SKM-1 (cell line): ENCODE measurements at regions not wholly inside any gene's neighbourhood (a gene's known extent, or its start where the extent isn't known, plus 50 kb on each side); places are given as distances from the start of the nearest gene placed in this dataset.

Experiments
- DNase-seq: peaks from one replicate; lab custom pipeline; 2025; ENCODE audit not compliant: unreplicated experiment; lab: John Stamatoyannopoulos, UW

DNA sequence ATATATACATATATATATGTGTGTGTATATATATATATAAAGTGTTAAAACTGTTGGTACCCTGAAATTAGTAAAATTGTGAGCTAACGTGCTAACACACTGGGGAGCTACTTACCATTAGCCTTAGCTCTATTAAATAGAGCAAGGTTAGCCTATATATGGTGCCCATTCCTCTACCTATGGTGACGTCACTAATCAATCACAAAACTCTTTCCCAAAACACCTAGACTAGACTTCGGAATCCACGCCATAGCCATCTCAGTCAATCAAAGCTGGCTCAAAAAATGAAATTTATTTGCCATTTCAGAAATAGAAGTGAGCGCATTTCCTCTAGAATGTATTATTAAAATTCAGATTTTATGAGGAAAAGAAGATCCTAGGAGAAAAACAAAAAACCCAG is 229.0 kb upstream of the TENM3 start:
- DNase-seq: no peak

DNA sequence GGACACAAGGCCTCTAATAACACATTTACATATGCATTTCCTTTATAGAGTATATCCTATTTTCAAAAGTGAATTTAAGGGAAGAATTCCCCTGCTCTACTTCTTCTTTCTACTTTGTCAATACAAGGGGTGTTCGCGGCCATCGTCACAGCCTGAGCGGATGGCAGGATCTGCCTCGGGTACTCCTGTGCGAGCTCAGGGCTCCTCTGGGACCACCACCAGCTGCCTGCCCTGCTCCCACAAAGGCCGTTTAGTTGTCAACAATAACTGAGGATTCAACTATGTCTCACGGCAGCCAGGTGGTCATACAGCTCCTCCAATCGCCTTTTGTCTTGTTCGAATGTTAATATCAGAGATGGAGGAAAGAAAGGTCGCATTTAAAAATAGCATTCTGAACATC is 228.2 kb upstream of the TENM3 start:
- no peak for DNase-seq

DNA sequence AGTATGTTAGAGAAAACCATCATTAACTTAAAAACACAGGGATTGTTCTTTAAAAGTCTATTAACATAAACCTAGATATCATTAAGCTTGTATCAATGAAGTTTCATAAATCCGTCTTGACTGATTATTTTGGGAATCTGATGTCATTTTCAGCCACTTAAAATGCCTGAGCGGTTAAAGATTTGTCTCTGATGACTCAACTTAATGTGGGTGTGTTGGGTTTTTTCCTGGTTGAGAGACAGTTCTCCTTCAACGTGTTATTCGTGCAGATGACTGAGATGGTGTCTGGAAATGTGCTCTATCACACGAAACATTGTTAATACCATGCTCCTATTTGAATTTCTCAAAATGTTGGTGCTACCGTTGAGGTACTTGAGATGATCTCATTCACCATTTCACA is 227.3 kb upstream of the TENM3 start:
- DNase-seq: no peak

DNA sequence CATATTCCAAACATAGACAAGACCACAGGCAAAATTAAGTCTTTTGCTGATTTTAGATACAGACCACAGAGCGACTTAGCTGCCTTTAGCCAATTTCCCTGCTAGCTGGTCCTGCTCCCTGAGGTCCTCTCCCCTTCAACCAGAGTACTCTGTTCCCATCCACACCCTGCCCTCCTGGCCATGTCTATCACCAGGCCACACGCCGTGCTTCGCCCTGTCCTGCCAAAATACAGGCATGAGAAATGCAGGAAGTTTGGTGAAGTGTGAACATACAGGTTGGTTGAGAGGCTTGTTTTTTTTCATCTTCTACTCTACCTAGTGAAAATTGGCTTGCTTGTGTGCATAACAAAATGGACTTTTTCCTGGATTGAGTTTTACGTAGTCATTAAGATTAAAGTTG is 226.2 kb upstream of the TENM3 start:
- no peak for DNase-seq

DNA sequence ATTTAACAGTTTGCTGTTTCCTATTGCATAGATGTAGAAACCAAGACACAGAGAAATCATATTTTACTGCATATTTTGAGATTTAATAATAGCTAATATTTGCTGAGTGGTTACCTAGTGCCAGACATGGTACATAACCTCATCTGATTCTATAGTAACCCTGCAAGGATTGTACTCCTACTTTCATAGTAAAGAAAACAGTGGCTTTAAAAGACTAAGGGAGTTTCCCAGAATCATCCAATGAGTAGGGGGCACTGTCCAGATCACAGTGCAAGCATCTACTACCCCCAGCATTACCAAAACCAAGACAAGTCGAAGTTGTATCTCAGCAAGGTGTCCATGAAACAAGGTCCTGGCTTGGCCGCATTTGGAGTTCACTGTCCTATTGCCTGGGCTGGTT is 224.5 kb upstream of the TENM3 start:
- DNase-seq: no peak

DNA sequence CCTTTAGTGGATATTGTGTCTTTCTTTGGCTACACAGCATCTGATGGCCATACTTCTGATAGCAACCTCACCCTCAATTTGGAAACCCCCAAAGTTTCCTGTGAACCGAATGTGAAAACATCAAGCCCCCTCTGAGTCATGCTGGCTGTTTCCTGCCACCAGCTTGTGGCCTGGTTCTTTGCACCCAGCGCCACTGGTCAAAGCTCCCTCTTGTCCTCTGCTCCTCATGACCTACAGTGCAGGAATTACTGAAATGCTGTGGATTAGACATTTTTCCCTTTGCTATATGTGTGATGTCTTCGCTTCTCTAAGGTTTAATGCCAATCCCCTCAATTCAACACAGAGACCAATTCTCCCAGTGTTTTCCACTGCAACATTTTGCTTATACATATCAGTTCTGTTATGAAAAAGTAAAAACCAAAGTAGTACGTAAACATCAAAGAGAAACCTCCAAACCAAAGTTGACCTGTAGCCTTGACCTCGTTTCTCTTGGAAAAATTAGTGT is 224.0 kb upstream of the TENM3 start:
- DNase-seq: no peak

DNA sequence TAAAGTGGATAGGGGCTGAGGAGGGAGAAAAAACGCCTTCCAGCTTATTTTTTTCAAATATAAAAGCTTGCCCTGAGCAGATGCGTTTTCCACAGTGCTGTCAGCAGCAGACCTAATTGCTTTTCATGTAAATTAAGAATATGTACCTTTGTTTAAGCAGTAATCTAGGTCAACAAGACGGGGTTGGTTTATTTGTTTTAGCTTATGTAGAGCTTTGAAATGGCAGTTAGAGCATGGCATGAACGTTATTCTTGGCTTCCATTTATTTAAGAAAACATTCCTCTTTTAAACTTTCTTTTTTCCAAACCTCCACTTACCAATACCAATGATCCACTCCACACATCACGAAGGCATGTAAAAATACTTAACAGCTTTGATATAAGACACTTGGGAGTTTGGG is 220.3 kb upstream of the TENM3 start:
- DNase-seq: no peak

DNA sequence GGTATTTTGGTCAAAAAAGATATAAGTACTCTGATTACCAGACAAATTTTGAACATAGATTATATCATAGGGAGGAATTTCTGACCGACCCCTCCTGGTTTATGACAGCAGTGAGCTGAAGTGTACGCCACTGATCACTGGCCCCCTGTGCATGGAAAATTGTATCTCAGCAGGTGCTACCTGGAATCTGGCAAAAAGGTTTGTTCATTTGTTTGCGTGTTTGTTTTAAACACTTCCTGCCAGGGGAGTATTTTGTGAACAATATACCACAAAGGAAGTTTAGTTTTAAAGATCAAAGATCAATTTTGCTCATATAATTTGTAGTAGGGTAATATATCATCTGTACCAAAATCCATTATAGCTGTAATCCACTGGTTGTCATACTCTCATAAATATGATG is 219.7 kb upstream of the TENM3 start:
- DNase-seq: no peak

DNA sequence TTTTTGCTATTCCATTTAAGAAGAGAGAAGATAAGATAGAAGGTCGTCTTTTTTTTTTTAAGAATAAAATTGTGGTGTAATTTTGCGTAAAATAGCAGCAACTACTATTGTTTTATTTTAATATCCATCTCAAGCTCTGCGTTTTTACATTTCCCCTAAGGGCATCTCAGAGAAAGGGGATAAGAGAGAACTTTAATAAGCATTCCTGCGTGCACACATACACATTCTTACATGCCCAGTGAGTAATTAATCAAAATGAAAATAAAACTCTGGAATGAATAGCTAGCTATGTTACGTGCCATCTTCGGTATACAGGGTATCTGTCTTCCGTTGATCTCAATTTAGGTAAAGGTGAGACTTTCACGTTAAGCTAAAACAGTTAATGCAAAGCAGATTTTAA is 200.3 kb upstream of the TENM3 start:
- no peak for DNase-seq

DNA sequence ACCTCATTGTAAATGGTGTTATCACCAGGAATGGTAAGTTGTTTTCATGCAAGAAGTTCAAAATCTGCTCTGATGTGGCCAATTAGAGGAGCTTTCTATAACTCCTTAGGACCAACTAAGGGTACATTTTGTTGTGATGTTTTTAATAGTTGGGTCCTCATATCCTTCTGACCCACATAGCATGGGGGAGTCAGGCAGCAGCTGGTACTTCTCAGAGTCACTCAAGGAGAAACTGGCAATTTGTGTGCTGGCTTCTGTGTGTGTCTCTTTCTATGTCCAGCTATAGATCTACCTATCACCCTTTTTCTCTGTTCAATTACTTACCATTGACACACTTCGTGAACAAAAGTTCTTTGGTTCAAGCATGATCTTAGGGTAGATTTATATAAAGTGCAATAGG is 194.3 kb upstream of the TENM3 start:
- DNase-seq: no peak

DNA sequence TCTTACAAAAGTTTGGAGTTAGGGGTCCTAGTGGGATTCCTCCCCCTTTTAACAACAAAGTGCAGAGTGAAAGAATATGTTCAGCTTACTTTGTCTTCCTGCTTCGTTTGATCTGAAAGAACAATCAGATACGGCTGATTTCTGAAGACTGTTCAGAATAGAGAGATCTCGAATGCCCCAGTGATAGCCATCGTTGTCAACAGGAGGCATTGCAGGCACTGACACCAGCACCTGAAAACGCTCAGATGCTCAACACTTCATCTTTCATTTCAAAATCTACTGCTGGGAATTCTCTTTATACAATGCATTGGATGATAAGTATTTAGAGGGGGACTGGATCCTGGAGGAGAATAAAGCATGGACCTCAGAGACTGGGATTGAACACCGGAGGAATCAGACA is 186.3 kb upstream of the TENM3 start:
- DNase-seq: no peak

DNA sequence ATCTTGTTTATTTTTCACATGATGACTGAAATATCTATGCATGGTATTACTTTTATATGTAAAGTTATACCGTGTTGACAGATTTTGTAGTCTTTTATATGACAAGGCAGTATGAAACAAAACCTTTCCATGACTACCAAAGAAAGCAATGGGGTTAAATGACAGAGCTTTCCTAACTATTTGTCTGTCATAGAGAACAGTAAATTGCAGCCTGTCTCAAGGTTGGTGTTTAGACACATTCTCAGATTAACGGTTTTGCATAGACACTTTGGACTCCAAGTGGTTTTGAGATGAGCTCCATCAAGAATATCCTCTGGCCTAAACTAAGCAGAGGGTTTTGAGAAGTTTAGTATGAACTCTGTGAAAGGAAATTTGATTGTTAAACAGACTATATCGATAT is 180.7 kb upstream of the TENM3 start:
- no peak for DNase-seq

DNA sequence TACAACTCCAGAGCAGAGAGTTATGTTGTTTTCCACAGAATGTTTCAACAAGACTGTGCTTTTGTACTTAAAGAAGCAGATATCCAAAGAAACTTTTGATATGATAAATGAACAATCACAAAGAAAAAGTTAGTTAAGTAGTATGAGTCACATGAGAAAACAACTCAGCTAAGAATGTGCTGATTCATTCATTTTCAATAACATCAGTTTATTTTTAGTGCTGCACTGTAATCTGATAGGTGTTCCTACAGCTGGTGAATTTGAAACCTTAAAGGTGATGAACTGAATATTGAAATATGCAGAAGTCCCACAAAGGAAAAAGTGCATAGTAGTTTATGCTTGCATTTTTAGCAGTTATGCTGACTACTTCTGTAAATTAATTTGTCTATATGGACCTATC is 180.3 kb upstream of the TENM3 start:
- DNase-seq: no peak

DNA sequence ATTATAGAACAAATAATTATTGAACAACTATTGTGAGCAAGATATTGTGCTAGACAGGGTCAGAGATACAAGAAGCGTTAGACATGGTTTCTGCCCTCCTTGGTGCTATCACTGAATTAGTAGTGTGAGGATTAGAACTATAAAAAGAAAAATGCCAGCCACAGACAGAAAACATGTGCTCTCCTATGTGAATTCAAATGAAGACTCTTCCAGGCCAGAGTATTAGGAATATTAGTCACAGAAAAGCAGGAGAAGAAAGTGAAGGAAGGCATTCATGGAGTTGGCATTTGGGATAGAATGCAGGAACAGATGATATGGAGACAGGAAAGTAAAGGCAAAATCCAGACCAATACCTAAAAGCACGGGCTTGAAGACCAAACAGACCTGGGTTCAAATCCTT is 179.6 kb upstream of the TENM3 start:
- no peak for DNase-seq

DNA sequence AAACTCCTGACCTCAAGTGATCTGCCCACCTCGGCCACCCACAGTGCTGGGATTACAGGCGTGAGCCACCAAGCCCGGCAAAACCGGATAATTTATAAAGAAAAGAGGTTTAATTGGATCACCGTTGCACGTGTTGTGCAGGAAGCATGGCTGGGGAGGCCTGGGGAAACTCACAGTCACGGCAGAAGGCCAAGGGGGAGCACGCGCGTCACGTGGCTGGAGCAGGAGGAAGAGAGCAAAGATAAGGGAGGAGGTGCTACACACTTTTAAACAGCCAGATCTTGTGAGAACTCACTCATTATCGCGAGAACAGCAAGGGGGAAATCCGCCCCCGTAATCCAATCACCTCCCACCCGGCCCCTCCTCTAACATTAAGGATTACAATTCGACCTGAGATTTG is 177.9 kb upstream of the TENM3 start:
- DNase-seq: no peak

DNA sequence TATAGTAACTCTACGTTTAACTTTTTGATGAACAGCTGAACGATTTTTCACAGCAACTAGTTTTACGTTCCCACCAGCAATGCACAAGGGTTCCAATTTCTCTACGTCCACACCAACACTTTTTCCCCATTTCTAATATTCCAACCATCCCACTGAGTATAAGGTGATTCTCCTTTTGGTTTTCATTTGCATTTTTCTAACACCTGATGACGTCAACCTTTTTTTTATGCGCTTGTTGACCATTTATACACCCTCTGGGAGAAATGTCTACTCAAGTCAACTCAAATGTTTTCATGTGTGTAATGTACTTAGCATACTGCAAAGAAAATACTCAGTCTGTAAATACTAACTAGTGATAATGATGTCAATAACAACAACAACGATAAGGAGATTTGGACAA is 177.2 kb upstream of the TENM3 start:
- no peak for DNase-seq

DNA sequence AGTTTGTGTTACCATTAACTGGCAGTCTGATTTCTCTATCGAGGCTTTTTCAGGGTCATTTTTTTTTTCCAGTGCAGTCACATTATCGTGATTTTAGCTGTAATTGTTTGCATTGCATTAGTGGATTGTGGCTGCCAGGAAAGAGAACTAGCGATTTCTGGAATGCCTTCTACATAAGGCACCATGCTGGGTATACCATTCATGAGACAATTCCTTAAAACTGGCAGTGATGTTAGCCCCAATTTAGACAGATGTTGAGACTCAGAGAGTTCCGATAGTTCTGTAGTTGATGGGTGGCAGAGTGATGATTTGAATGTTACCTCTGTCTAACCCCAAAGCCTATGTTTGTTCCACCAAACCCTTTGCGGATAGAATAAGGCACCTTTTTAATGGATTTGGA is 175.4 kb upstream of the TENM3 start:
- DNase-seq: no peak

DNA sequence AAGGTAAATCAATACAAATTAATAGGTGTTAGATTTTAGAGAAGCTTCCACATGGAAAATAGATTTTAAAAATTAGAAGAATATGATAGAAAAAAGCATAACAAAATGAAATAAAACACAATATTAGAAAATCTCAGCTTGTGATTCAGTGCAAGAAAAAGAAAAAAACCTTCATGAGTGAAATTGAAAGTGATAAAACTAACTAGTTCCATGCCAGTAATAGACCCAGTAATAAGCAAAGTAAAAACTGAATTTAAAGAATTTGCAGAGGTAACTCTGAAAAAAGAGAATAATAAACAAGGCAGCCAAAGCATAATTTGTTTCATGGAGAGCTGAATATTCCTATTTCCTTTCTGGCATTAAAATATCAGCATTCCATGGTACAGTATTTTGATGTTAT is 174.3 kb upstream of the TENM3 start:
- no peak for DNase-seq

DNA sequence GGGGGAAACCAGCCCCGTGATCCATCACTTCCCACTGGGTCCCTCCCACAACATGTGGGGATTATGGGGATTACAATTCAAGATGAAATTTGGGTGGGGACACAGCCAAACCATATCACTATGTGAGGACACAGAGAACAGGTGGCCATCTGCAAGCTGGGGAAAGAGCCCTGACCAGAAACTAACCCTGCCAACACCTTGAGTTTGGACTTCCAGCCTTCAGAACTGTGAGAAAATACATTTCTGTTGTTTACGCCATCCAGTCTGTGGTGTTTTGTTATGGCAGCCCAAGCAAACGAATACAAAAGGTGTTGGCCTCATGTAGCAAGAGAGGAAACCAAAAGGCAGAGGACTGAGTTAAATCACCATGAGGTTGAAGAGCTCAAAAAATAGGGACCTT is 169.9 kb upstream of the TENM3 start:
- DNase-seq: no peak

DNA sequence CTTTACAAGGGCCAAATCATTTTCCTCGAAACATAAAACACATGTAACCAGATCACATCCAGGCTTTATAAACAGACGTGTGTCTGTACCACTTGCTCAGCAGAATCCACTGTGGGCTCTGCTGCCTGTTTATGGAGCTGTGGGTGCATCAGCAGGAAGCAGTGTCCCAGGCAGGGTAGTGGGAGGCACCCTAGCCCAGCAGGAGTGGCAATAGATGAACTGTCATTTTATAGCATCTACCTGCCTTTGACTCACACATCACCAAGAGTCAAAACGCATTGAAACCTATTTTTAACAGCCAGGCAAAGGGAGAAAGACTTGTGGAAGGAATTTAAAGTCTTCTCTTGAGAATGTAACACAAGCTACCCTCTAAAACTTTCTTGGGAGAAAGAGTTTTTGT is 169.1 kb upstream of the TENM3 start:
- no peak for DNase-seq

DNA sequence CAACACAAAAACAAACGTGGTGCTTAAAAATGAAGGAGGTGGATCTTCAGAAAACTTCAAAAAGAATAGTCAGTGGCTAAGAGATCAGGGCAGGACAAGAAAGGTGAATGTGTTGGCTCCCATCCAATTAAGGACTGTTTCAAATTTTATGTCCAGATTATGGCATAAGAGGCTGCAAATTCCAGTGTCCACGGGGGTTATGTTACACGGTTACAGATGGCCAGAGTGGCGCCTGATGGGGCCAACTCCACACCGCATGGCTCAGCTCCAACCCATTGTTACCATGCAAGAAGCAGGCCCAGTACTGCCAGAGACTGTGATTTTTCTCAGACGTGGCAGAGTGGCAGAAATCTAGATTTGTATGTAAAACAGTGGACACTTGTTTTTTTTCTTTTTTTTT is 168.4 kb upstream of the TENM3 start:
- DNase-seq: no peak

DNA sequence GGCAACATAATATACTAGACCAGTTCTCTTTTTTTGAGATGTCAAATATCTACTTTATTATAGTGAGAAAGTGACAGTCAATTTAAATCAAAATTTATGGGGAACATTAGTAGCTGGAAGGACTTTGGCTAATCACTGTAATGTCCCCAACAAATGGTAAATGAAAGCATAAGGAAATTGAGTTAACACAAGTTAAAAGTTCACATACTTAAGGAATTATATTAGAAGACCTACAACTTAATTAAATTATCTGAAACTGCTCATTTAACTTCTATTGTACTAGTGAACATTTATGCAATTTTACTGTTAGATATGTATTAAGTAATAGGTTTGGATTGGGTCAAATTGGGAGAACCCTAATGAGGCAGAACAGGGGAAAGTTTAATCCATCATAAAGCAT is 160.3 kb upstream of the TENM3 start:
- no peak for DNase-seq

DNA sequence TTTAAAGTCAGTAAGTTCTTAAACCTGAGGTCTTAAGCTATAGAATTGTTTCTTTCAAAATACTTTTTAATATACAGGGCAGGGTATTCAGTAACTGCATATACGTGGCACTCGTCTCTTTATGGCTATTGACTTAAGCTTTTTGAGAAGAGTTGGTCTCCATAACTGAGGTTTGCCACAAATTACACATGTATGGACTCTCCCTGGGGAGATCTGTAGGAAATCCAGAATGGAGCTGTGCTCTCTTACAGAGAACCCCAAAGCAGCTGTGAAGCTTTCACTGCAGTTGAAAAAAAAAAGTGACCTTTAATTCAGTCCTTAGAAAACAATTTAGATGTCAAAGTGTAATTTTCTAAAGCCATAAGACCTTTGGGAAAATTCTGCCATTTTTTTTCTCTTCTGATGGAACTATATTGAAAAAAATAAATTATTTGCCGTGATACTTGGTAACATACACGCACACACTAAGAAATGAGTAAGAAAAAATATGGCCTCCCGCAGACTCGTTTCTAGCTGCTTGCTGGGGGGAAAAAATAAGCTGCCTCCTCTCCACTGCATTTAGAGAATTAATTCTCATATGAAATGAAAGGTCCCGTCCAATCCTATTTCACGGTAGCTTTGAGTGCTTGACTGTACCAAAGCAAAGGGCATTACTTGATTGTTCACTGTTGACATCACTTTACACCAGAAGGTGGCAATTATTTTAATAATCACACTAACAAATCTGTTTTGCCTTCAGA is 159.4 kb upstream of the TENM3 start:
- no peak for DNase-seq
